Thyroid gland (tissue), 4 donors: ENCODE measurements at regions not wholly inside any gene's neighbourhood (a gene's known extent, or its start where the extent isn't known, plus 50 kb on each side); places are given as distances from the start of the nearest gene placed in this dataset.

Experiments
- DNase-seq, 2 donors: peaks; one replicate each; pipeline ENCODE4 v3.0.0-alpha.2; 2019
- H3K27ac ChIP-seq, 3 donors: fragments of 200-600 bp; sonication (generic); 1 replicate in 2 of 3; 2 replicates in 1 of 3; pipeline ENCODE4 v1.5.1; 2016 to 2019; ENCODE audit warnings: mild to moderate bottlenecking in 1 of 3, moderate library complexity in 1 of 3
- H3K27me3 ChIP-seq: fragments of 200-600 bp; sonication (generic); one replicate; pipeline ENCODE4 v1.5.1; 2019
- H3K36me3 ChIP-seq, 2 donors: fragments of 200-600 bp; sonication (generic); one replicate each; pipeline ENCODE4 v1.5.1; 2016 to 2019
- H3K4me1 ChIP-seq, 2 donors: fragments of 200-600 bp; sonication (generic); one replicate each; pipeline ENCODE4 v1.5.1; 2017 to 2019
- H3K4me3 ChIP-seq, 3 donors: fragments of 200-600 bp; sonication (generic); replicated peaks in 1 of 3; 1 replicate in 2 of 3; 2 replicates in 1 of 3; pipeline ENCODE4 v1.5.1; 2016; ENCODE audit warnings: mild to moderate bottlenecking in 1 of 3
- H3K9me3 ChIP-seq: fragments of 200-600 bp; sonication (generic); one replicate; pipeline ENCODE4 v1.5.1; 2017
- CTCF ChIP-seq, 6 experiments: fragments of 200-600 bp in 3 of 6; fragments of 450-650 bp in 3 of 6; sonication (generic) in 3 of 6; IDR thresholded peaks; one replicate each; pipeline ENCODE4 v1.5.1; 2016 to 2019; ENCODE audit warnings: antibody characterized with exemption in 6 of 6, mild to moderate bottlenecking in 2 of 6, inconsistent platforms in 1 of 6, moderate library complexity in 1 of 6
- POLR2A ChIP-seq, 2 donors: fragments of 450-650 bp; IDR thresholded peaks; one replicate each; pipeline ENCODE4 v1.6.1; 2017; ENCODE audit warnings: antibody characterized with exemption in 2 of 2, mild to moderate bottlenecking in 2 of 2, moderate library complexity in 1 of 2
- WGBS, 2 donors: methylation state at CpG; one replicate each; pipeline ENCODE4 v1.1.5; 2017; 5-methylcytosine and 5-hydroxymethylcytosine counted together
- intact Hi-C: fragments of 100-400 bp; cut with DNase I; formaldehyde crosslinking; loops from one replicate; pipeline ENCODE4 v1.15.1; 2023

GRCh38 chr1:50350421-50350820, 72.8 kb downstream of the DMRTA2 start:
- Histone ChIP-seq H3K4me1 (no peaks in the 10 kb centered on the region), H3K27me3 (no peaks in the 10 kb centered on the region), H3K9me3 (no peaks in the 10 kb centered on the region), H3K4me3 (no peak overlapping the region), H3K36me3 (no peaks in the 10 kb centered on the region), H3K27ac (no peak overlapping the region)
- intact Hi-C loops: no loop called here
- WGBS, 2 donors: 49 to 62% methylated on average over 4 to 5 of the region's 5 CpGs
- TF ChIP-seq POLR2A (IDR thresholded peaks at IDR 0.05): no peak
- no peak for DNase-seq

- intact Hi-C loops: no loop called here
- H3K9me3 ChIP-seq: no peaks in the 10 kb centered on the region
- no peaks in the 10 kb centered on the region for H3K27me3 ChIP-seq
- no peak overlapping the region for H3K4me3 ChIP-seq
- no peak for DNase-seq
- H3K4me1 ChIP-seq: no peaks in the 10 kb centered on the region
- no peak for TF ChIP-seq CTCF (IDR thresholded peaks at IDR 0.05)
- TF ChIP-seq POLR2A (IDR thresholded peaks at IDR 0.05): no peak
- 46 to 48% methylated on average over 2 to 3 of the region's 3 CpGs for WGBS, 2 donors
- no peak overlapping the region for H3K27ac ChIP-seq
- no peaks in the 10 kb centered on the region for H3K36me3 ChIP-seq
Observed at GRCh38 chr1:50349242-50349565, 74.0 kb downstream of the DMRTA2 start.

GRCh38 chr1:50348449-50349241, 74.6 kb downstream of the DMRTA2 start:
- Histone ChIP-seq H3K9me3 (no peaks in the 10 kb centered on the region), H3K27me3 (no peaks in the 10 kb centered on the region), H3K4me3 (no peak overlapping the region), H3K27ac (no peak overlapping the region), H3K36me3 (no peaks in the 10 kb centered on the region), H3K4me1 (no peaks in the 10 kb centered on the region)
- peak; percentile 45 to 48 for DNase-seq
- WGBS, 2 donors: 14 to 24% methylated on average over 3 to 5 of the region's 5 CpGs
- intact Hi-C loops: no loop called here
- TF ChIP-seq CTCF (IDR thresholded peaks at IDR 0.05) (peak; percentile 41 to 91 (median 77)), POLR2A (IDR thresholded peaks at IDR 0.05) (no peak)

- no peak overlapping the region for H3K4me3 ChIP-seq
- no peak overlapping the region for H3K27ac ChIP-seq
- WGBS, 2 donors: 73 to 76% methylated on average over 6 of the region's 6 CpGs
- H3K4me1 ChIP-seq: no peaks in the 10 kb centered on the region
- H3K9me3 ChIP-seq: no peaks in the 10 kb centered on the region
- no peak for DNase-seq
- intact Hi-C loops: no loop called here
- no peak for TF ChIP-seq CTCF (IDR thresholded peaks at IDR 0.05)
- TF ChIP-seq POLR2A (IDR thresholded peaks at IDR 0.05): no peak
- H3K36me3 ChIP-seq: no peaks in the 10 kb centered on the region
- H3K27me3 ChIP-seq: no peaks in the 10 kb centered on the region
Observed at GRCh38 chr1:50347933-50348332, 75.3 kb downstream of the DMRTA2 start.

GRCh38 chr1:50346621-50347020, 76.6 kb downstream of the DMRTA2 start:
- H3K4me3 ChIP-seq: no peak overlapping the region
- DNase-seq: no peak
- H3K27ac ChIP-seq: no peak overlapping the region
- no peaks in the 10 kb centered on the region for H3K27me3 ChIP-seq
- H3K9me3 ChIP-seq: no peaks in the 10 kb centered on the region
- no peaks in the 10 kb centered on the region for H3K4me1 ChIP-seq
- intact Hi-C loops: no loop called here
- no peak for TF ChIP-seq POLR2A (IDR thresholded peaks at IDR 0.05)
- no peak for TF ChIP-seq CTCF (IDR thresholded peaks at IDR 0.05)
- WGBS, 2 donors: 77 to 82% methylated on average over 7 of the region's 7 CpGs
- no peaks in the 10 kb centered on the region for H3K36me3 ChIP-seq
